CD14-positive monocyte (primary cell): ENCODE measurements at regions not wholly inside any gene's neighbourhood (a gene's known extent, or its start where the extent isn't known, plus 50 kb on each side); places are given as distances from the start of the nearest gene placed in this dataset.
"Not testable (repeated sequence)": the region's sequence is repeated elsewhere in the genome, so short reads cannot be mapped to it uniquely, and the experiment has no call there.

Experiments
- DNase-seq, 3 donors: peaks; one replicate each; pipeline ENCODE4 v3.0.0-alpha.2; 2011 to 2022
- H2AFZ ChIP-seq: 2 replicates; pipeline ENCODE4 v1.6.0; 2012; ENCODE audit warnings: mild to moderate bottlenecking, low read depth, low read length, inconsistent platforms; ENCODE audit not compliant: insufficient read depth, poor library complexity, severe bottlenecking
- H3K27ac ChIP-seq, 2 donors: 1 replicate in 1 of 2; 2 replicates in 1 of 2; pipeline ENCODE4 v1.5.1; 2012 to 2013; ENCODE audit warnings: low read length in 2 of 2, control low read depth in 1 of 2, inconsistent platforms in 1 of 2, low read depth in 1 of 2, mild to moderate bottlenecking in 1 of 2
- H3K27me3 ChIP-seq, 2 donors: one replicate each; pipeline versions ENCODE4 v1.6.0 to v1.6.1; 2011 to 2013; ENCODE audit warnings: low read length in 2 of 2; ENCODE audit not compliant: control insufficient read depth in 2 of 2, insufficient read depth in 2 of 2
- H3K36me3 ChIP-seq, 2 donors: replicated peaks in 1 of 2; 1 replicate in 1 of 2; 2 replicates in 1 of 2; pipeline versions ENCODE4 v1.5.1 to v1.6.1; 2012 to 2013; ENCODE audit warnings: low read length in 2 of 2, control low read depth in 1 of 2, inconsistent platforms in 1 of 2, mild to moderate bottlenecking in 1 of 2; ENCODE audit not compliant: insufficient read depth in 2 of 2, control insufficient read depth in 1 of 2
- H3K4me1 ChIP-seq, 2 donors: 1 replicate in 1 of 2; 2 replicates in 1 of 2; pipeline versions ENCODE4 v1.5.1 to v1.6.1; 2012 to 2013; ENCODE audit warnings: low read length in 2 of 2, control low read depth in 1 of 2, inconsistent platforms in 1 of 2, mild to moderate bottlenecking in 1 of 2, moderate library complexity in 1 of 2; ENCODE audit not compliant: insufficient read depth in 2 of 2, control insufficient read depth in 1 of 2
- H3K4me2 ChIP-seq: replicated peaks from 2 replicates; pipeline ENCODE3; 2012; ENCODE audit warnings: low read length, moderate library complexity, mild to moderate bottlenecking; ENCODE audit not compliant: poor library complexity, severe bottlenecking; ENCODE audit errors: extremely low read depth
- H3K4me3 ChIP-seq, 3 experiments: fragments of 200-600 bp in 1 of 3; sonication (generic) in 1 of 3; replicated peaks in 1 of 3; 1 replicate in 2 of 3; 2 replicates in 1 of 3; pipeline ENCODE4 v1.5.1; 2011 to 2013; ENCODE audit warnings: low read length in 3 of 3, mild to moderate bottlenecking in 3 of 3, control low read depth in 2 of 3, low read depth in 2 of 3, inconsistent platforms in 1 of 3, moderate library complexity in 1 of 3
- H3K79me2 ChIP-seq: 2 replicates; pipeline ENCODE4 v1.6.0; 2012; ENCODE audit warnings: mild to moderate bottlenecking, control low read depth, inconsistent platforms, low read length, moderate library complexity; ENCODE audit not compliant: insufficient read depth
- H3K9ac ChIP-seq: 2 replicates; pipeline ENCODE4 v1.6.0; 2017; ENCODE audit warnings: low read length, mild to moderate bottlenecking; ENCODE audit not compliant: insufficient read depth, poor library complexity, severe bottlenecking
- H3K9me3 ChIP-seq, 2 donors: replicated peaks in 1 of 2; 1 replicate in 1 of 2; 2 replicates in 1 of 2; pipeline versions ENCODE4 v1.5.1 to v1.6.1; 2012 to 2013; ENCODE audit warnings: low read length in 2 of 2, control low read depth in 1 of 2; ENCODE audit not compliant: control insufficient read depth in 1 of 2, insufficient read depth in 1 of 2
- H4K20me1 ChIP-seq: 2 replicates; pipeline ENCODE4 v1.6.0; 2012; ENCODE audit warnings: mild to moderate bottlenecking, low read length, control low read depth, moderate library complexity; ENCODE audit not compliant: insufficient read depth
- H3K27ac Mint-ChIP-seq, 7 donors: one replicate each; pipeline ENCODE4 v1.8.0; 2020; ENCODE audit warnings: mild to moderate bottlenecking in 7 of 7, mixed read lengths in 7 of 7, moderate library complexity in 6 of 7, inconsistent platforms in 2 of 7
- H3K27me3 Mint-ChIP-seq, 3 donors: one replicate each; pipeline ENCODE4 v1.8.0; 2021 to 2022; ENCODE audit warnings: low read depth in 3 of 3, mild to moderate bottlenecking in 3 of 3, mixed read lengths in 3 of 3, moderate library complexity in 3 of 3, inconsistent platforms in 1 of 3
- H3K36me3 Mint-ChIP-seq, 2 donors: one replicate each; pipeline ENCODE4 v1.8.0; 2020; ENCODE audit warnings: mixed read lengths in 2 of 2, inconsistent platforms in 1 of 2, mild to moderate bottlenecking in 1 of 2
- H3K4me1 Mint-ChIP-seq: one replicate; pipeline ENCODE4 v1.8.0; 2020; ENCODE audit warnings: mild to moderate bottlenecking, mixed read lengths
- H3K4me3 Mint-ChIP-seq, 2 donors: one replicate each; pipeline ENCODE4 v1.8.0; 2020; ENCODE audit warnings: mild to moderate bottlenecking in 2 of 2, mixed read lengths in 2 of 2, moderate library complexity in 1 of 2
- H3K9me3 Mint-ChIP-seq, 7 donors: one replicate each; pipeline ENCODE4 v1.8.0; 2020 to 2022; ENCODE audit warnings: mixed read lengths in 7 of 7, mild to moderate bottlenecking in 6 of 7, moderate library complexity in 6 of 7, inconsistent platforms in 2 of 7
- WGBS: methylation state at CpG from one replicate; pipeline ENCODE4 v1.1.5; 2013; ENCODE audit warnings: missing lambda C conversion rate; ENCODE audit not compliant: insufficient coverage; 5-methylcytosine and 5-hydroxymethylcytosine counted together
- intact Hi-C, 2 donors: fragments of 100-400 bp; cut with micrococcal nuclease; formaldehyde crosslinking; loops; one replicate each; pipeline versions ENCODE4 v1.15.0 to v1.15.1; 2023

DNA sequence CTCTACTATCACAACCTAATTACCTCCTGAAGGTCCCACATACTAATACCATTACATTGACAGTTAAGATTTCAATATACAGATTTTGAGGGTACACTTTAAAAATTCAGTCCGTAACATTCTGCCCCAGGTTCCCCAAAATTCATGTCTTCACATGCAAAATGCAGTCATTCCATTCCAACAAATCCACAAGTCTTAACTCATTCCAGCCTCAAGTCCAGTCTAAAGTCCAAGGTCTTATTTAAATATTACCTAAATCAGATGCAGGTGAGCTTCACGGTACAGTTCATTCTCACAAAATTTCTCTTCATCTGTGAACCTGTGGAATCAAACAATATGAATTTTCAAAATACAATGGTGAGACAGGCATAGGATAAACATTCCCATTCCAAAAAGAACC, 1332.0 kb downstream of the CDH12 start:
- H3K9ac ChIP-seq, H3K27ac ChIP-seq, DNase-seq, H3K9me3 ChIP-seq, H3K27me3 Mint-ChIP-seq, H3K9me3 Mint-ChIP-seq, H3K4me3 Mint-ChIP-seq, H3K36me3 ChIP-seq, H3K27ac Mint-ChIP-seq, H3K4me2 ChIP-seq, H3K79me2 ChIP-seq, H2AFZ ChIP-seq, H3K27me3 ChIP-seq, H3K4me1 Mint-ChIP-seq, H3K4me1 ChIP-seq, H4K20me1 ChIP-seq, H3K4me3 ChIP-seq, H3K36me3 Mint-ChIP-seq, intact Hi-C loops: not testable (repeated sequence)
- WGBS = no CpG with 5 or more reads among the region's 2 CpGs

GRCh38 chr5:21496926-21497325, 1356.2 kb downstream of the CDH12 start:
- H3K79me2 ChIP-seq, H4K20me1 ChIP-seq, H3K27ac ChIP-seq, H3K27me3 Mint-ChIP-seq, intact Hi-C loops, H3K4me3 ChIP-seq, H3K4me2 ChIP-seq, H3K27ac Mint-ChIP-seq, H3K27me3 ChIP-seq, H3K9me3 Mint-ChIP-seq, H3K9me3 ChIP-seq, H2AFZ ChIP-seq, H3K4me1 ChIP-seq, H3K4me3 Mint-ChIP-seq, H3K36me3 ChIP-seq, DNase-seq, H3K9ac ChIP-seq, H3K4me1 Mint-ChIP-seq: not testable (repeated sequence)
- peaks cover 18 to 30% of the 10 kb centered on the region in 2 donors for H3K36me3 Mint-ChIP-seq
- WGBS = 85% methylated on average over 2 of the region's 11 CpGs

DNA sequence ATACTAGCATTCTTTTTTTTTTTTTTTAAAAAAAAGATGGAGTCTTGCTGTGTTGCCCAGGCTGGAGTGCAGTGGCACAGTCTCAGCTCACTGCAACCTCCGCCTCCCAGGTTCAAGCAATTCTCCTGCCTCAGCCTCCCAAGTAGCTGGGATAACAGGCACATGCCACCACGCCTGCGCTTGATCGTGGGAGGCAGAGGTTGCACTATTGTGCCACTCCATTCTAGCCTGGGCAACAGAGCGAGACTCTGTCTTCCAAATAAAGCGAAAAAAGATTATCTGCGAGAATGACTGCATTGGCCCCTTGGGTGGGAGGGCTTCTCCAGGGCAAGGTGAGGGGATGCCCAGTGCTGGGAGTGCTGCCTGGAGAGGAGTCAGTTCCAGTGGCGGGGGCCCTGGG, 1357.1 kb downstream of the CDH12 start:
- 100% methylated on average over 3 of the region's 8 CpGs for WGBS
- H3K4me3 ChIP-seq, H3K9me3 Mint-ChIP-seq, H3K4me2 ChIP-seq, intact Hi-C loops, H4K20me1 ChIP-seq, H3K4me3 Mint-ChIP-seq, H3K27me3 Mint-ChIP-seq, H3K27ac ChIP-seq, DNase-seq, H3K4me1 ChIP-seq, H3K4me1 Mint-ChIP-seq, H3K27me3 ChIP-seq, H3K9me3 ChIP-seq, H3K36me3 ChIP-seq, H3K9ac ChIP-seq, H3K79me2 ChIP-seq, H2AFZ ChIP-seq: not testable (repeated sequence)
- H3K36me3 Mint-ChIP-seq = peaks cover 17 to 28% of the 10 kb centered on the region in 2 donors
- peak overlapping the region in 1 of 7 donors; percentile 11 for H3K27ac Mint-ChIP-seq

DNA sequence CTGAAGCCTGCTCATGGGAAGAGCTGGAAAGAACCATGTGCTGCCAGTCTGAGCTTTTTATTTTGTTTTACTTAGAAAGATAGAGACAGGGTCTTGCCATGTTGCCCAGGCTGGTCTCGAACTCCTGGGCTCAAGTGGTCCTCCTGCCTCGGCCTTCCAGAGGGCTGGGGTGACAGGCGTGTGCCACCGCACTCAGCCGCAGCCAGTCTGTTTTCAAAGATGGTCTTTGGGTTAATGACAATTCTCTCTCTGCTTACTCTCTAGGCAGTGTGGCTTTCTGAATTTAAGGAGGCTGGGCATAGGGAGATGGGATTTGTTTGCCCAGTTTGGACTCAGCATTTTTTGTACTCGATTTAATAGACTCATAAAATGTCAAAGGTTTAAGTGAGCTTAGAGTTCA, 1357.9 kb downstream of the CDH12 start:
- H4K20me1 ChIP-seq, H3K36me3 ChIP-seq, H2AFZ ChIP-seq, H3K79me2 ChIP-seq, H3K27me3 ChIP-seq, H3K9me3 ChIP-seq, DNase-seq, H3K4me1 ChIP-seq, H3K9me3 Mint-ChIP-seq, H3K4me2 ChIP-seq, H3K4me1 Mint-ChIP-seq, H3K4me3 ChIP-seq, intact Hi-C loops, H3K9ac ChIP-seq, H3K27me3 Mint-ChIP-seq, H3K27ac ChIP-seq, H3K4me3 Mint-ChIP-seq: not testable (repeated sequence)
- peaks cover 15 to 25% of the 10 kb centered on the region in 2 donors for H3K36me3 Mint-ChIP-seq
- peak overlapping the region in 1 of 7 donors; percentile 52 for H3K27ac Mint-ChIP-seq
- 99% methylated on average over 4 of the region's 6 CpGs for WGBS
